ENCODE measurements at regions not wholly inside any gene's neighbourhood (a gene's known extent, or its start where the extent isn't known, plus 50 kb on each side); places are given as distances from the start of the nearest gene placed in this dataset.

- TF ChIP-seq, protein P1, sequence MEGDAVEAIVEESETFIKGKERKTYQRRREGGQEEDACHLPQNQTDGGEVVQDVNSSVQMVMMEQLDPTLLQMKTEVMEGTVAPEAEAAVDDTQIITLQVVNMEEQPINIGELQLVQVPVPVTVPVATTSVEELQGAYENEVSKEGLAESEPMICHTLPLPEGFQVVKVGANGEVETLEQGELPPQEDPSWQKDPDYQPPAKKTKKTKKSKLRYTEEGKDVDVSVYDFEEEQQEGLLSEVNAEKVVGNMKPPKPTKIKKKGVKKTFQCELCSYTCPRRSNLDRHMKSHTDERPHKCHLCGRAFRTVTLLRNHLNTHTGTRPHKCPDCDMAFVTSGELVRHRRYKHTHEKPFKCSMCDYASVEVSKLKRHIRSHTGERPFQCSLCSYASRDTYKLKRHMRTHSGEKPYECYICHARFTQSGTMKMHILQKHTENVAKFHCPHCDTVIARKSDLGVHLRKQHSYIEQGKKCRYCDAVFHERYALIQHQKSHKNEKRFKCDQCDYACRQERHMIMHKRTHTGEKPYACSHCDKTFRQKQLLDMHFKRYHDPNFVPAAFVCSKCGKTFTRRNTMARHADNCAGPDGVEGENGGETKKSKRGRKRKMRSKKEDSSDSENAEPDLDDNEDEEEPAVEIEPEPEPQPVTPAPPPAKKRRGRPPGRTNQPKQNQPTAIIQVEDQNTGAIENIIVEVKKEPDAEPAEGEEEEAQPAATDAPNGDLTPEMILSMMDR (IDR thresholded peaks at IDR 0.05): no peak
- TF ChIP-seq POLR2A (IDR thresholded peaks at IDR 0.05): no peak
Measured at GRCh38 chr5:135155616-135156214, 121.7 kb upstream of the PITX1 start.
